ENCODE measurements at regions not wholly inside any gene's neighbourhood (a gene's known extent, or its start where the extent isn't known, plus 50 kb on each side); places are given as distances from the start of the nearest gene placed in this dataset.

DNA sequence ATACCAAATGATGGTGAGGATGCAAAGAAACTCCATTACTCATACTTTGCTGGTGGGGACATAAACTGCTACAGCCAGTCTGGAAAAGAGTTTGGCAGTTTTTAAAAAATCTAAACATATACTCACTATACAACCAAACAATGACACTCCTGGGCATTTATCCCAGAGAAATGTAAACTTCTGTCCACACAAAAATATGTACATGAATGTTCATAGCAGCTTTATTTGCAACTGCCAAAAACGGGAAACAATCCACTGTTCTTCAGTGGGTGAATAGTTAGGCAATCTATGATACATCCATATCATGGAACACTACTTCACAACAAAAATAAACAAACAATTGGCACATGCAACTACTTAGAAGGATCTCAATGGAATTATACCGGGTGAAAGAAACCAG lies 276.4 kb upstream of the SP8 start:
- TF ChIP-seq, protein P1, sequence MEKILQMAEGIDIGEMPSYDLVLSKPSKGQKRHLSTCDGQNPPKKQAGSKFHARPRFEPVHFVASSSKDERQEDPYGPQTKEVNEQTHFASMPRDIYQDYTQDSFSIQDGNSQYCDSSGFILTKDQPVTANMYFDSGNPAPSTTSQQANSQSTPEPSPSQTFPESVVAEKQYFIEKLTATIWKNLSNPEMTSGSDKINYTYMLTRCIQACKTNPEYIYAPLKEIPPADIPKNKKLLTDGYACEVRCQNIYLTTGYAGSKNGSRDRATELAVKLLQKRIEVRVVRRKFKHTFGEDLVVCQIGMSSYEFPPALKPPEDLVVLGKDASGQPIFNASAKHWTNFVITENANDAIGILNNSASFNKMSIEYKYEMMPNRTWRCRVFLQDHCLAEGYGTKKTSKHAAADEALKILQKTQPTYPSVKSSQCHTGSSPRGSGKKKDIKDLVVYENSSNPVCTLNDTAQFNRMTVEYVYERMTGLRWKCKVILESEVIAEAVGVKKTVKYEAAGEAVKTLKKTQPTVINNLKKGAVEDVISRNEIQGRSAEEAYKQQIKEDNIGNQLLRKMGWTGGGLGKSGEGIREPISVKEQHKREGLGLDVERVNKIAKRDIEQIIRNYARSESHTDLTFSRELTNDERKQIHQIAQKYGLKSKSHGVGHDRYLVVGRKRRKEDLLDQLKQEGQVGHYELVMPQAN (conservative IDR thresholded peaks at IDR 0.05), result no peak
- TF ChIP-seq STAT1 (conservative IDR thresholded peaks at IDR 0.05), result no peak
- TF ChIP-seq POLR2A (IDR thresholded peaks at IDR 0.05; ENCODE audit: low read depth, low read length), result no peak
- no peak for TF ChIP-seq ZSCAN29 (IDR thresholded peaks at IDR 0.05)
- TF ChIP-seq EZH2 (IDR thresholded peaks at IDR 0.05; ENCODE audit: borderline replicate concordance, control insufficient read depth, low read depth, low read length), result no peak
- no peak for TF ChIP-seq HDAC6 (IDR thresholded peaks at IDR 0.05; ENCODE audit: unreplicated experiment)
- TF ChIP-seq RAD21 (IDR thresholded peaks at IDR 0.05; ENCODE audit: insufficient read depth, low read depth, low read length), result no peak
- no peak for TF ChIP-seq SUZ12 (IDR thresholded peaks at IDR 0.05; ENCODE audit: unreplicated experiment)
- TF ChIP-seq ZNF24 (IDR thresholded peaks at IDR 0.05), result no peak
- TF ChIP-seq JUND (IDR thresholded peaks at IDR 0.05; ENCODE audit: low read depth, low read length), result no peak
